Skin epidermis (tissue), 12 donors: ENCODE measurements at regions not wholly inside any gene's neighbourhood (a gene's known extent, or its start where the extent isn't known, plus 50 kb on each side); places are given as distances from the start of the nearest gene placed in this dataset.
A peak's percentile ranks its signal among the peaks of the same experiment; 100 is the strongest.

Source experiments
- H3K27ac ChIP-seq, 21 experiments: fragments of 200-600 bp; sonication (generic) in 11 of 21; one replicate each; pipeline ENCODE4 v1.5.0; 2020; ENCODE audit warnings: mild to moderate bottlenecking in 3 of 21, inconsistent platforms in 2 of 21, moderate library complexity in 2 of 21
- H3K4me3 ChIP-seq, 7 experiments: fragments of 200-600 bp; sonication (generic) in 2 of 7; one replicate each; pipeline ENCODE4 v1.5.0; 2020; ENCODE audit warnings: inconsistent platforms in 2 of 7, mild to moderate bottlenecking in 2 of 7, moderate library complexity in 1 of 7

DNA sequence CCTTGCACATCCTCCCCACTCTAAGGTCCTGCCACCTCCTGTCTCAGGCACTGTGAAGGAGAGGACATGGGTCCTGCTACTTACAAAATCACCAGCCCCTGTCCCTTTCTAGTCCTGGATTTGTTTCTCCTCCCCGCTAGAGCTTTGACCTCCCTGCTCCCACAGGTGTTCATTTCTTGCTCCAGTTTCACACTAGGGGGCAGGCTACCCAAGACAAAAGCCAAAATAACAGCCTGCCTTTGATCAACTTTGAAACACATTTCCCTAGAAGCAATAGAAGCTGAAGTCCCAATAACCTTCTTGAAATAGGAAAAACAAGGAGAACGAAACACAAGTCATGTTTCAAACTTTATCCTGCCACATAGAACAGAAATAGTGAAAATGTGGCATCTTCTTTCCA is 164.4 kb downstream of the QDPR start:
- Histone ChIP-seq H3K27ac (no peak overlapping the region), H3K4me3 (no peak overlapping the region)

DNA sequence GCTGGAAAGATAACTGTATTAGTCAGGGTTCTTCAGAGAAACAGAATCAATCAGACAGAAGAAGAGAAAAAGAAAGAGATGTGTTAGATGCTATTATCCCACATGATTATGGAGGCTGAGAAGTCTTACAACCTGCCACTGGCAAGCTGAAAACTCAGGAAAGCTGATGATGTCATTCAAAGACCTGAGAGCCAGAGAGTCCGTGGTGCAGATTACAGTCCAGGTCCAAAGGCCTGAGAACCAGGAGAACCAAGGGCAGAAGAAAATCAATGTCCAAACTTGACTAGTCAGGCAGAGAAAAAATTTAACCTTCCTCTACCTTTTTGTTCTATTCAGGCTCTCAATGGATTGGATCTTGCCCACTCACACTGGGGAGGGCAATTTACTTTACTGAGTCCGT is 172.5 kb downstream of the QDPR start:
- H3K27ac ChIP-seq = no peak overlapping the region
- no peak overlapping the region for H3K4me3 ChIP-seq

DNA sequence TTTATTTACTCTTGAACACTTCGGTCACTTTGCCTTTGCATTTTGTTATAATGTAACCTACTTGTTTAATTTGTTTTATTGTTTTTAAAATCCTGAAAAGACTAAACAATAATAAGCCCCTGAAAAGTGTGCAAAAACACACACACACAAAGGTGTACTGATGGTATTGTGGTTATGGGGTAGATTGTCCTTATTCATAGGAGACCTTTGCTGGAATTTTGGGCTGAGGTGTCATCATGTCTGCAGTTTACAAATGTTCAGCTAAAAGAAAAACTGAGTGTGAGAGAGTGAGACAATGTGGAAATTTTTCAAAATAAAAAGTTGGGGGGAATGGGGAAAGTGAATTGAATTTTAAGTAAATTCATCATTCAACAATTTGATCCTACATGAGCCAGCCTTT is 174.9 kb downstream of the QDPR start:
- no peak overlapping the region for H3K27ac ChIP-seq

DNA sequence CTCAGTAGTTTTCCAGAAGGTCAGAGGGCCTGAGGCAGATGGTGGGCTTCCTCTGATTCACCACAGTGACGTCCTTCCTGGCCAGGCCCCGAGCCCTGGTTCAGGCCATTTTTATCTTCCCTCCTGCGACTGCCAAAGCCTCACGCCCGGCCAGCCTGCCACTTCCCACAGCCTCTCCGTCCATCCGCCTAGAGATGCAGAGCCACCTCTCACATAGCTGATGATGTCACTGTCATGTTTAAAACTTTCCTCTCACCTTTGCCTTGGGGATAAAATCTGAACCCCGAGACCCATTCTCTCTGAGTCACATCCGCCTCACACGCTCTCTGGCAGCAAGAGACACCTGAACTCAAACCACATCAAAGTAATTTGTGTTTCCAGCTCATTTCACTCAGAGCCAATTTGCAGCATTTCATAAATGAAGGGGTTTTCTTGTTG is 175.3 kb downstream of the QDPR start:
- Histone ChIP-seq H3K4me3 (no peak overlapping the region), H3K27ac (no peak overlapping the region)

More for the DNA sequence above, 174.9 kb downstream of the QDPR start:
- no peak overlapping the region for H3K4me3 ChIP-seq

DNA sequence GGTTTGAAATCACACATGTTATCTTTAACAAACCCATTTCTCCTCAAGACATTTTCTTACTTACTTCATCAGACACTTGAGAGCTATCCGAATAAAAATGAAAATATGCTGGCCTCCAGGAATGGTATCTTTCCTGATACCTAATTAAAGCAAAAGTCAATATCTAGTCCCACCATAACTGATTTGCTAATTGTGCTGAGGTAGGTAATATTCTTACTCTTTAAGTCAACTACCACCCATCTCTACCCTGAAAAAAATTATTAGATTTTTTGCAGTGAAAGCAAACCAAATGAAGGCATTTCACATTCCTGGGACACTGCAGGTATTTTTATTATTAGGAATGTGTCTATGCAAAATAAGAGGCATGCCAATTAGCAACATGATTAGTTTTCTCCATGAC is 175.8 kb downstream of the QDPR start:
- peak overlapping the region in 1 of 21 experiments; percentile 30 for H3K27ac ChIP-seq
- no peak overlapping the region for H3K4me3 ChIP-seq

DNA sequence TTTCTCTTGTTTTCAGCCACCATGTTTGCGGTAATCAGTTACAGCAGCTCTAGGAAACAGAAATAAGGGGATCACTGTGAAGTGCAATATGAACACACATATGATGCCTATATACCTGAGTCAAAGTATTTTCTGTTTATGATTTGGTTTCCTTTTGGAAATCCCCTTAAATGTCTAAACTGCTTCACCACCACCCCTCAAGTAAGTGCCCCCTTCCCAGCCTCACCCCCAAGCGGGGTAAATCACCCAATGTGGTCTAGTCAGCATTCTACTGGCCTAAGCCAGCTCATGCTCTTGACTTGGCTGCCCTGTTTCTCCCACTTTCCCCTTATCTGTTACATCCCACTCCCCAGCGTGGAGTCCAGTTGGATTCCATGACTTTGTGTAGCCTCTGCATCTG is 176.5 kb downstream of the QDPR start:
- Histone ChIP-seq H3K27ac (peak overlapping the region in 1 of 21 experiments; percentile 30), H3K4me3 (no peak overlapping the region)

DNA sequence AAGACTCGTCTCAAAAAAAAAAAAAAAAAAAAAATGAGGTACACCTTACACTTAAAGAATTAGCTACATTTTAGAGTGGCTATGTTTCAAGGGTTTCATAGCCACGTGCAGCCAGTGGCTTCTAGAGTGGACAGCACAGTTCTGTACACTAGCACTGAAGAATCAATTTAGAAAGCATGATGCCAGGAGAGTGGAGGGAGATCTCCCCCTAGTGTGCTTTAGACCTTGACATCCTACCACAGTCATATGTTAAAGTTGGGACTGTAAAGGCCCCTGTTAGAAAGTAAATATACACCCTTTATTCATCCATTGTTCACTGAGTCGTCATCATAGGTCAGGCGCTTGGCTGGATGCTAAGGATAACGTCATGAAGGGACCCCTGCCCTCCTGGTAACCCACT is 179.4 kb downstream of the QDPR start:
- Histone ChIP-seq H3K27ac (no peak overlapping the region), H3K4me3 (no peak overlapping the region)

DNA sequence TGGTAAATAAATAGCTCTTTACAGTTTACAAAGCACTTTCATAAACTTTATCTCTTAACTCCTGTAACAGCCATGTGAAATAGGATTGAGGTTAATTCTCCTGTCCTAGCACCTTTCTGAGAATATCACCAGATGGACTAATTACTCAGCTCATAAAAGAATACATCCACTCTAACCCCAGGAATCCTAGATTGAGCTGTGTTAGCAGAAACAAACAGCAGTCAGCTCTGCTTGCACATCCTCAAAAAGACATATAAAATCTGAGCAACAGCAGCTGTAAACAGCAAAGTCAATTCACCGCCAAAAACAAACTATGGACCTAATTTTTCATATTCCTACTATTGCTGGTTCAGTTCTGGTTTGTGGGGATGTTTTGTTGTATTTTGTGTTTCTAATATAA is 182.8 kb downstream of the QDPR start:
- H3K27ac ChIP-seq = peak overlapping the region in 2 of 21 experiments; percentile 59 to 77
- H3K4me3 ChIP-seq = no peak overlapping the region

DNA sequence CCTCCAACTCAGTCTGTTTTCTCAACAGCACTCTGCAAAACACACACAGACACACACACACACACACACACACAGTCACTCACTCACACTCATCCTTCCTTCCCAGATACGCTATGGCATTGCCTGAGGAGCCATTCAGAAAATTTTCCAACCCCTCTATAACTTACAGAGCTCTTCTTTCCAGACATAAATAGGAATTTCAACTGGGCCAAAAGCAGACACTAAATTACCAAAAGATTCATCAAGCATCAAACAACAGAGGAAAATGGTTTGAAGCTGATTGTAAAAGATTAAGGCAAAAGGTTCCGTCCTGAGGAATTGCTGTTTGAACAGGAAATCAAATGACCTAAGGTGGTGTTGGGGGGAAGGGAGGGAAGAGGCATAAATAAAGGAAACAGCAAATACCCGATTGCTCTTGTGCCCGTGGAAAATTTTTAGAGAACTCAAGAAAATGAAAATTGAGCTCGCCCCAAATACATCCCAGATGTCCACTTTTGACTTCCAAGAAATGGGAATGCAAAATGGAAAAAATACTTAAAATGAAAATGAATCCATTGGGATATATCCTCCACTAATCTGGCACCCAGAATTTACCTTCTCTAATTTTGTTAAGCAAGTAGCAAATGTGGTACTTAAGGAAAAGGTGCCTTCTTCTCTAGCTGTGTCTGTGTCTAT is 183.6 kb downstream of the QDPR start:
- Histone ChIP-seq H3K27ac (peak overlapping the region in 8 of 21 experiments; percentile 2 to 77 (median 19)), H3K4me3 (no peak overlapping the region)

DNA sequence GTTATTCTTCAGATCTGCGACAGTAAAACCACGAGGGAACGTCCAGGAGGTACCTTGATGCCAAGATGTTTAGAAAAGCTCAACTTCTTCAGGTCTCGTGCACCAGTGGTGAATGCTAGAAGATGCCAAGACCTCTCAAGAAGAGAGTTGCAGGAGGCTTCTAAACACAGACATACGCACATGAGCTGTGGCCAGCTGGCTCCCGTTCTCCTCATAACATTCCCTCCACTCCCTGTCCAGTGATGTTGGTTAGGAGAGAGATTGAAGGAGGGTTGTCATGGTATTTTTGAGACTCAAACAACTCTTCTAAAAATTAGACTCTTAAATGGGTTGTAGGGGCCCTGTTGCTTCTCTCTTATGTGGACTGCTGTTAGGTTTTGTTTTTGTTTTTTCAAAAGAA is 184.3 kb downstream of the QDPR start:
- H3K27ac ChIP-seq = peak overlapping the region in 8 of 21 experiments; percentile 2 to 77 (median 25)
- no peak overlapping the region for H3K4me3 ChIP-seq

DNA sequence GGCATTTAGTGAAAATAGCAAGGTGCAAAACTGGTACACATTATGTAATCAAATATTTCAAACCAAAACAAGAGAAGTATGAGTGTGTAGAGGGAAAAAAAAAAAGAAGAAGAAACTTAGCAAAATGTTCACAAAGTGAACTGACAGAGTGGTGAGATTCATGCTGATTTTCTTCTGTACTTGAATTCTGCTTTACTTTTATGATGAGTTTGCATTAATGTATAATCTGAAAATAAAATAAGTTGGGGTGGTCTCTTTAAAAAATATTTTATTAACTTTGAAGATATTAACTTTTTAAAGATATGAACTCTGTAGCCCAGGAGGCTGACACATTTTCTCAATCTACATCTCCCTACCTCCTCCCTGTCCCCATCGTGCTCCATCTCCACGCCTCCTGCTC is 185.1 kb downstream of the QDPR start:
- Histone ChIP-seq H3K4me3 (no peak overlapping the region), H3K27ac (no peak overlapping the region)

DNA sequence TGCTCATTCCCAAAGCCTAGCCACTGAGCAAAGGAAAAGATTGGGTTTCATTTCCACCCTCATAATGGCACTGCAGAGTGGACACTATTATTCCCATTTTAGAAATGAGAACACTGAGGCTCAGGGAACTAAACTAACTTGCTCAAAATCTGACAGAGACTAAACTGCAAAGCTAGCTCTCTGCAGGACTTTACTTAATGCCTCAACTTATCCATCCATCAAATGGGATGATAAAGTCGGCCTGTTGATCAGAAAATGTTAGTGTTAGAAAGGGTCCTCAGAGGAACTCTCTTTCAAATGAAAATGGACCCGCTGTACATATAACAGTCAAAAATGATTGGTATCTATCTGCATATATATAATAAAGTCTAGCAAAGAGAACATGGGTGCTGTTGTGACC is 186.8 kb downstream of the QDPR start:
- Histone ChIP-seq H3K4me3 (no peak overlapping the region), H3K27ac (no peak overlapping the region)

DNA sequence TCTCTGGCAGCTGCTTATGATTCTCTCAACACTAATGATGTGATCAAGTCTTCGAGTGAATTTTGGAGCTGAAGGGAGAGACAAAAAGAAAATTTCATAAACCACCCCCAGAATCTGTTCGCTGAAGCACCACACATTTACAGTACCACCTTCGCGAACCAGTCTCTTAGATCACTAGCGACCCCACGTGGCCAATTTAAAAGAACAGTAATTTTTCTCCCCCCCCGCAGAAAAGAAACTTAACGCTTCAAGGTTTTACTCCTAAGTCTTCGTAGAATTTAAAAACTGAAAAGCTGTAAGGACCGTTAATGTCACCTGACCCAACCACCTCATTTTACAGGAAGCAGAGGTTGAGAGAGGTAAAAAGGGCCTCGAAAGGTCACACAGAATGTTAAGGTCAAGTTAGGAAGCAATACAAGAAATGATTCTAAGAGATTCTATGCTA is 187.5 kb downstream of the QDPR start:
- H3K4me3 ChIP-seq = no peak overlapping the region

DNA sequence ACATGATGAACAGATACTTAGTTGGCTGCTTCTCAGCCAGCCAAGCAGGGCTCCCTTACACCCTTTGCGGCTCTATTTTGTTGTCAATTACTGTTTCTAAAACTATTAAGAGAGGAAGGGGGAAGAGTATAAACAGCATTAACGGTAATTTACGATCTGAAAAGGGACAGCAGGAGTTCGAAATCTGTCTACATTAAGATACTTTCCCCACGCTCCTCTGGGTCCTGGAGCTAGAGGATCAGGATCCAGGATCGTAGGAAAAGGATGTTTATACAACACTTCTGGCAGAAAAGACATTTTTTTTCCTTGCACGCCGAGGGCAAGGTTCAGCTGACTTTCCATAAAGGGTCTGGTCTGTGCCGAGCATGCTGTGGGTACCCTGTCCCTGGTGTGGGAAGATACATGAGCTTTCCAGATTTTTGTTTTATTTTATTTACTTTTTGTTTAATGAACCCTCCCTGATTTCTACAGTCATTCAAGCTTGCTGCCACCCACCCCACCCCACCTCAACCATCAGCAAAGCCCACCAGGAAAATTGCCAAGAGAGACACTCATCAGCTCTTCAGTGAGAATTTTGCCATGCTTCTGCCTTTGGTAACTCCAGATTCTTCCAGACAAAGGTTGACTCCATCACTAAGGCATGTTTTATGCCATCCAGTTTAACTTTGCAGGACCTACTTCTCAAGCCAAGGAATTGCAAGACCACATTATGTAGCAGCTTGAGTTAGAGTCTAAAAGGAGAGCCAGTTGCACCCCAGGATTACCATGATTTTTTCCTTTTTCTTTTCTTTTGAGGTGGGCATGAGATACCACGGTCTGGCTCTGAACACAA is 188.1 kb downstream of the QDPR start:
- Histone ChIP-seq H3K27ac (peak overlapping the region in 2 of 21 experiments; percentile 2 to 9), H3K4me3 (no peak overlapping the region)

More for the DNA sequence above, 187.5 kb downstream of the QDPR start:
- peak overlapping the region in 1 of 21 experiments; percentile 9 for H3K27ac ChIP-seq

DNA sequence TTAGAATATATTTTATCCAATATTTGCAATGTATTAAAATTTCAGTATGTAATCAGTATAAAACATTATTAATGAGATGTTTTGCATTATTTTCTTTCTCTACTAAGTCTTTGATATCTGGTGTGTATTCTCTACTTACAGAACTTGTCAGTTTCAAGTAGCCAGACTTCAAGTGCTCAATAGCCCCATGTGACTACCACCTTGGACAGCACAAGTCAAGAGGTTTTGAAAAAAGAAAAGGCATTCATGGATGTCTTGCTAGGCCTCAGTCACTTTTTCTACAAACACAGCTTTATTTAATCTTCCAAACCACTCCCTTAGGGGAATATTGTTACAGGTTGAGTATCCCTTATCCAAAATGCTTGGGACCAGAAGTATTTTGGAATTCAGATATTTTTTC is 189.4 kb downstream of the QDPR start:
- H3K4me3 ChIP-seq = no peak overlapping the region
- no peak overlapping the region for H3K27ac ChIP-seq

DNA sequence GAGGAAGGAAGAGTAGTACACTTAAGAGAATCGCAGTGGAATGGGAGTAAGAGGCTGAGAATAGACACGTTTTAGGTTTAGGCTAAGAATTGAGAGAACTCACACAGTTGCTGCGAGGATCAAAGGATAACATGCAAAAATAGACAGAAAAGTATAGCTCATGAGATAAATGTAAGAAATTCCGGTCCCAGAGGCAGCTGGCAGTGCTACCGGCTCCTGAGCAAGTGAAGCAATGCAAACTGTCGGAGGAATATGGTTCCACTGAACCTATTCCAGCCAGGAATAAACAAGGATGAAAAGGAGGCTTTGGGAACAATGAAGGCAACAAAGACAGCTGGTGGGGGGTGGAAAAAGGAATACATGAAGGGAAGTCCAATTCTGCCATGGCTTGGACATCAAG is 191.8 kb downstream of the QDPR start:
- Histone ChIP-seq H3K4me3 (no peak overlapping the region), H3K27ac (no peak overlapping the region)

DNA sequence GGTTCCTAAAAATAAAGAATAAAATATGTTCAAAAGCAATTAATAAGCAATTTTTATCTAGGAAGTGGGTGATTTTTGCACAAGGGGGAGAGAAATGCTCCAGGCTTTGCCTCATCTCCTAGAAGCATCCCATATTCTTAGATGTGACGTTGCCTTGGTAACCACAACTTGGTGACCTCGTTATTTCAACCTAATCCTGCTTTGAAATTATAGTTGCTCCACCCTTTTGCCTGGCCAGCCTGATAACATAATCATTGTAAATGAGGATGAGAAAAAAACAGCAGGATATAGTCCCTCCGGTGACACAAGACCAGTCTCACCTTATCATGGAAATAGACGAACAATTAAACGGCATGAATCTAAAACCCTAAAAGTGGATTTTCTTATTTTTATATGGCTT is 194.4 kb downstream of the QDPR start:
- Histone ChIP-seq H3K4me3 (no peak overlapping the region), H3K27ac (no peak overlapping the region)

DNA sequence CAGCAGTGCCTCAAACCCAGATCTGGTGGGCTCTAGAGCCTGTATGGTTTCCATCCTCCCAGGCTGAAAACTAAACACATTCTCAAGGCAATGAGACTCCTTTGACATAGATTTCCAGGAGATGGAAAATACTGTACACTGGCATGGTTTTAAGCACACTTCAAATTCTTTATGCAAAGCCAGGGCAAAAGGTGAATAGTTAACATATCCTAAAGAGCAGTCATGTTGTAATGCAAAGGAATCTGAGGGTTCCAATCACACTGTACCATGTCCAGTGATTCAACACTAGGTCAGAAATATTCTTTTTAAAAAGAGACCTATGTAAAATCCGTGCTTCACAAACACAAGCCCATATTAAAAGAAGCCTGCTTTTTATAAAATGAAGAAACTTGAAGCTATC is 195.3 kb downstream of the QDPR start:
- Histone ChIP-seq H3K4me3 (no peak overlapping the region), H3K27ac (no peak overlapping the region)

DNA sequence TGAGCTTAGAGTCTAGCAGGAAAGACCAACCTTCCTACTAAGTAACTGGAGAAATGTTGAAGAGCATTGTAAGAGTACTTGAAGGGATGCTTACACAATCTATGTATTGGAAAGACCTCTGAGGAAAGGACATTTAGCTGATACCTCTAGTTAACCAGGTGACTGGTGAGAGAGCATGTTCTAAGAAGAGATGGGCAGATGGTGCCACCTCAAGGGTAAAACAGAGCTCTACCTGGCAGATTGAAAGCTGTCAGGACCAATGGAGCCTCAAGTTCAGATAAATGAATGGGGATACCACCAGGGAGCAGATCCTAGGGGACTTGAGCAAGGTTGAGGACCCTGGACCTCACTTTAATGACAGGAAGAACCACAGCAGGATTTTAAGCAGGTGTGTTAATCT is 196.4 kb downstream of the QDPR start:
- no peak overlapping the region for H3K27ac ChIP-seq
- H3K4me3 ChIP-seq = no peak overlapping the region

DNA sequence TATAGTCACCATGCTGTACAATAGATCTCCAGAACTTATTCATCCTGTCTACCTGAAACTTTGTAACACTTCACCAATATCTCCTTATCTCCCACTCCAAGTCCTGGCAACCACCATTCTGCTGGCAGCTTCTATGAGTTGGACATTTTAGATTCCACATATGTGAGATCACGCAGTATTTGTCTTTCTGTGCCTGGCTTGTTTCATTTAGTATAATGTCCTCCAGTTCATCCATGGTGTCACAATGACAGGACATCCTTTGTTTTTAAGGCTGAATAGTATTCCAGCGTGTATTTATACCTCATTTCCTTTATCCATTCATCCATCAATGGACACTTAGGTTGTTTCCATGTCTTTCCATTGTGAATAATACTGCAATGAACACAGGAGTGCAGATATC is 198.7 kb downstream of the QDPR start:
- H3K4me3 ChIP-seq = no peak overlapping the region
- no peak overlapping the region for H3K27ac ChIP-seq

DNA sequence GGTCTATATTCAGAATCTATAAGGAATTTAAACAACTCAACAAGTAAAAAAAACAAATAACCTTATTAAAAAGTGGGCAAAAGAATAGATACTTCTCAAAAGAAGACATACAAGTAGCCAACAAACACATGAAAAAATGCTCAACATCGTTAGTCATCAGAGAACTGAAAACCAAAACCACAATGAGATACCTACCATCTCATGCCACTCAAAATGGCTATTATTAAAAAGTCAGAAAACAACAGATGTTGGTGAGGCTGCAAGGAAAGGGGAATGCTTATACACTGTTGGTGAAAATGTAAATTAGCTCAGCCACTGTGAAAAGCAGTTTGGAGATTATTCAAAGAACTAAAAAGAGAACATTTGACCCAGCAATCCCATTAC is 201.6 kb downstream of the QDPR start:
- no peak overlapping the region for H3K27ac ChIP-seq
- no peak overlapping the region for H3K4me3 ChIP-seq
